Erythroblast (primary cell): ENCODE measurements at regions not wholly inside any gene's neighbourhood (a gene's known extent, or its start where the extent isn't known, plus 50 kb on each side); places are given as distances from the start of the nearest gene placed in this dataset.

ENCODE experiments used
- GATA1 ChIP-seq: IDR thresholded peaks from 2 replicates; pipeline ENCODE4 v1.6.1; 2011; ENCODE audit warnings: low read depth, mild to moderate bottlenecking, control low read depth, low read length, moderate library complexity
- POLR2A ChIP-seq: IDR thresholded peaks from 2 replicates; pipeline ENCODE4 v1.6.1; 2011; ENCODE audit warnings: mild to moderate bottlenecking, low read length

GRCh38 chr19:28482221-28482620 is 730.7 kb downstream of the UQCRFS1 start:
- TF ChIP-seq POLR2A = no peak
- TF ChIP-seq GATA1 = no peak
